A673 (cell line): ENCODE measurements at regions not wholly inside any gene's neighbourhood (a gene's known extent, or its start where the extent isn't known, plus 50 kb on each side); places are given as distances from the start of the nearest gene placed in this dataset.

ENCODE experiments used
- BruUV-seq: library from RNA; stranded (reverse); fragments of 400-500 nt; replicated peaks from 2 replicates; lab custom pipeline; 2021; lab: Mats Ljungman, UMichigan
- CTCF ChIA-PET: fragments of 300-600 bp; sonication (Branson Sonifier 250); formaldehyde crosslinking; loops from one replicate; lab custom pipeline; 2022; ENCODE audit warnings: antibody characterized with exemption; lab: Charles Lee
- POLR2A ChIA-PET: fragments of 300-600 bp; sonication (Branson Sonifier 250); formaldehyde crosslinking; loops from one replicate; lab custom pipeline; 2022; ENCODE audit warnings: antibody characterized with exemption; ENCODE audit not compliant: low non-redundant PET; lab: Charles Lee
- DNase-seq: peaks from one replicate; pipeline ENCODE4 v3.0.0-alpha.2; 2015; ENCODE audit warnings: low spot score
- H3K27ac ChIP-seq: fragments of 200-600 bp; sonication (generic); 2 replicates; pipeline ENCODE4 v1.5.1; 2016; ENCODE audit warnings: mixed run types, low read depth, mild to moderate bottlenecking, mixed read lengths, antibody characterized with exemption, low read length; ENCODE audit not compliant: poor library complexity, severe bottlenecking
- H3K27me3 ChIP-seq: fragments of 200-600 bp; sonication (generic); replicated peaks from 2 replicates; pipeline ENCODE4 v1.6.1; 2017; ENCODE audit warnings: mixed run types, low read depth, mild to moderate bottlenecking, mixed read lengths, antibody characterized with exemption, low read length; ENCODE audit not compliant: insufficient read depth, poor library complexity
- H3K36me3 ChIP-seq: fragments of 200-600 bp; sonication (generic); 2 replicates; pipeline ENCODE4 v1.6.1; 2016; ENCODE audit warnings: mixed run types, mild to moderate bottlenecking, mixed read lengths, antibody characterized with exemption, low read length; ENCODE audit not compliant: insufficient read depth, poor library complexity, severe bottlenecking
- H3K4me1 ChIP-seq: fragments of 200-600 bp; sonication (generic); 2 replicates; pipeline ENCODE4 v1.6.1; 2017; ENCODE audit warnings: mixed run types, mild to moderate bottlenecking, mixed read lengths, antibody characterized with exemption, low read length; ENCODE audit not compliant: insufficient read depth, poor library complexity, severe bottlenecking
- H3K4me3 ChIP-seq: fragments of 200-600 bp; sonication (generic); 2 replicates; pipeline ENCODE4 v1.5.1; 2016; ENCODE audit warnings: low read depth, mixed run types, mild to moderate bottlenecking, mixed read lengths, low read length; ENCODE audit not compliant: poor library complexity, severe bottlenecking
- H3K9me3 ChIP-seq: fragments of 200-600 bp; sonication (generic); 2 replicates; pipeline ENCODE4 v1.6.1; 2016; ENCODE audit warnings: mixed run types, low read depth, mild to moderate bottlenecking, mixed read lengths, antibody characterized with exemption, low read length; ENCODE audit not compliant: poor library complexity, severe bottlenecking
- EZH2 ChIP-seq: fragments of 200-600 bp; sonication (generic); IDR thresholded peaks from 2 replicates; pipeline ENCODE4 v1.6.1; 2017; ENCODE audit warnings: borderline replicate concordance, low read depth, mild to moderate bottlenecking, mixed read lengths, antibody characterized with exemption, low read length; ENCODE audit not compliant: poor library complexity, severe bottlenecking
- intact Hi-C: fragments of 100-400 bp; cut with micrococcal nuclease; formaldehyde crosslinking; loops from one replicate; pipeline ENCODE4 v1.10.0; 2022; ENCODE audit not compliant: unreplicated experiment
- TF ChIP-seq, protein P1 (sequence below): fragments of 300-800, 200-600 bp; sonication (generic); conservative IDR thresholded peaks from 2 replicates; pipeline ENCODE4 v1.5.1; 2017; ENCODE audit warnings: low read depth, mild to moderate bottlenecking, antibody characterized with exemption, low read length, moderate library complexity, mixed read lengths

DNA sequence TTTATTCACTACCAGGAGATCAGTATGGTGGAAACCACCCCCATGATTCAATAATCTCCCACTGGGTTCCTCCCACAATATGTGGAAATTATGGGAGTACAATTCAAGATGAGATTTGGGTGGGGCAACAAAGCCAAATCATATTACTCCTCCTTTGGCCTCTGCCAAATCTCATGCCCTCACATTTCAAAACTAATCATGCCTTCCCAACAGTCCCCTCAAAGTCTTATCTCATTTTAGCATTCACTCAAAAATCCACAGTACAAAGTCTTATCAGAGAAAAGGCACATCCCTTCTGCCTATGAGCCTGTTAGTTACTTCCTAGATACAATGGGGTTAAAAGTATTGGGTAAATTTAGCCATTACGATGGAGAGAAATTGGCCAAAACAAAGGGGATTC is 989.5 kb upstream of the CNTNAP5 start:
- no peaks in the 10 kb centered on the region for H3K36me3 ChIP-seq
- H3K4me1 ChIP-seq: no peaks in the 10 kb centered on the region
- BruUV-seq: no TSS peak
- no peak for DNase-seq
- no peaks in the 10 kb centered on the region for H3K27me3 ChIP-seq
- TF ChIP-seq, protein P1, sequence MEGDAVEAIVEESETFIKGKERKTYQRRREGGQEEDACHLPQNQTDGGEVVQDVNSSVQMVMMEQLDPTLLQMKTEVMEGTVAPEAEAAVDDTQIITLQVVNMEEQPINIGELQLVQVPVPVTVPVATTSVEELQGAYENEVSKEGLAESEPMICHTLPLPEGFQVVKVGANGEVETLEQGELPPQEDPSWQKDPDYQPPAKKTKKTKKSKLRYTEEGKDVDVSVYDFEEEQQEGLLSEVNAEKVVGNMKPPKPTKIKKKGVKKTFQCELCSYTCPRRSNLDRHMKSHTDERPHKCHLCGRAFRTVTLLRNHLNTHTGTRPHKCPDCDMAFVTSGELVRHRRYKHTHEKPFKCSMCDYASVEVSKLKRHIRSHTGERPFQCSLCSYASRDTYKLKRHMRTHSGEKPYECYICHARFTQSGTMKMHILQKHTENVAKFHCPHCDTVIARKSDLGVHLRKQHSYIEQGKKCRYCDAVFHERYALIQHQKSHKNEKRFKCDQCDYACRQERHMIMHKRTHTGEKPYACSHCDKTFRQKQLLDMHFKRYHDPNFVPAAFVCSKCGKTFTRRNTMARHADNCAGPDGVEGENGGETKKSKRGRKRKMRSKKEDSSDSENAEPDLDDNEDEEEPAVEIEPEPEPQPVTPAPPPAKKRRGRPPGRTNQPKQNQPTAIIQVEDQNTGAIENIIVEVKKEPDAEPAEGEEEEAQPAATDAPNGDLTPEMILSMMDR: no peak
- TF ChIP-seq EZH2: no peak
- H3K27ac ChIP-seq: no peak overlapping the region
- POLR2A ChIA-PET: no interaction called here
- no peaks in the 10 kb centered on the region for H3K9me3 ChIP-seq
- CTCF ChIA-PET: no interaction called here
- no peak overlapping the region for H3K4me3 ChIP-seq
- intact Hi-C loops: no loop called here

DNA sequence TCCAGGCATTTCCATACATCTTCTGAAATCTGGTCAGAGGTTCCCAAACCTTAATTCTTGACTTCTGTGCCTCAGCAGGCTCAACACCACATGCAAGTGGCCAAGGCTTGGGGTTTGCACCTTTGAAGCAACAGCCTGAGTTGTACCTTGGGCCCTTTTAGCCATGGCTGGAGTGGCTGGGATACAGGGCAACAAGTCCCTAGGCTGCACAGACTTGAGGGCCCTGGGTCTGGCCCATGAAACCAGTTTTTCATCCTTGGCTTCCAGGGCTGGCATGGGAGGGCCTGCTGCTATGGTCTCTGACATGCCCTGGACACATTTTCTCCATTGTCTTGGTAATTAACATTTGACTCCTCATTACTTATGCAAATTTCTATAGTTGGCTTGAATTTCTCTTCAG is 988.8 kb upstream of the CNTNAP5 start:
- no TSS peak for BruUV-seq
- no peak for DNase-seq
- POLR2A ChIA-PET: no interaction called here
- Histone ChIP-seq H3K27ac (no peak overlapping the region), H3K4me1 (no peaks in the 10 kb centered on the region), H3K9me3 (no peaks in the 10 kb centered on the region), H3K36me3 (no peaks in the 10 kb centered on the region), H3K4me3 (no peak overlapping the region), H3K27me3 (no peaks in the 10 kb centered on the region)
- intact Hi-C loops: no loop called here
- TF ChIP-seq, protein P1: no peak
- no peak for TF ChIP-seq EZH2
- CTCF ChIA-PET: no interaction called here

DNA sequence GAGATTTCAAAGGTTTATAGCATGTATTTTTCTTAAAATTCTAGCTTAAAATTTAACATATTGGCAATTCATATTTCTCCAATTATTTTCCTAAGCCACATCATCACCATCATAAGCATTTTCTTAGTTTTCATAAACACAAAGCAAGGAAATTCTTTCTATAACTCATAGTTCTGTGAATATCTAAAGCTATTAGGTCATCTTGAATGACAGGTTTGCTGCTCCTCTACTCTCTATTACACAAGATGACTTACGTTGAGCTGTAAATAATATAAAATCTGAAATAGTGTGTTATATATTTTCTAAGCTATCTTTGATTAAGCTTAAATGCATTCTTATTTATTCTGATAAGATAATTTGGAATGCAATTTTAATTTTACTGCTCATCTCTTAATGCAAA is 984.6 kb upstream of the CNTNAP5 start:
- TF ChIP-seq, protein P1: no peak
- TF ChIP-seq EZH2: no peak
- Histone ChIP-seq H3K27me3 (no peaks in the 10 kb centered on the region), H3K4me3 (no peak overlapping the region), H3K27ac (no peak overlapping the region), H3K4me1 (no peaks in the 10 kb centered on the region), H3K9me3 (no peaks in the 10 kb centered on the region), H3K36me3 (no peaks in the 10 kb centered on the region)
- intact Hi-C loops: no loop called here
- ChIA-PET POLR2A (no interaction called here), CTCF (no interaction called here)
- no peak for DNase-seq
- BruUV-seq: no TSS peak
